DMS114 treated with DMSO at 0.1 percent for 48 hours (cell line): ENCODE measurements at regions not wholly inside any gene's neighbourhood (a gene's known extent, or its start where the extent isn't known, plus 50 kb on each side); places are given as distances from the start of the nearest gene placed in this dataset.

Experiments
- DNase-seq: peaks from one replicate; lab custom pipeline; 2025; ENCODE audit not compliant: unreplicated experiment; lab: John Stamatoyannopoulos, UW

DNA sequence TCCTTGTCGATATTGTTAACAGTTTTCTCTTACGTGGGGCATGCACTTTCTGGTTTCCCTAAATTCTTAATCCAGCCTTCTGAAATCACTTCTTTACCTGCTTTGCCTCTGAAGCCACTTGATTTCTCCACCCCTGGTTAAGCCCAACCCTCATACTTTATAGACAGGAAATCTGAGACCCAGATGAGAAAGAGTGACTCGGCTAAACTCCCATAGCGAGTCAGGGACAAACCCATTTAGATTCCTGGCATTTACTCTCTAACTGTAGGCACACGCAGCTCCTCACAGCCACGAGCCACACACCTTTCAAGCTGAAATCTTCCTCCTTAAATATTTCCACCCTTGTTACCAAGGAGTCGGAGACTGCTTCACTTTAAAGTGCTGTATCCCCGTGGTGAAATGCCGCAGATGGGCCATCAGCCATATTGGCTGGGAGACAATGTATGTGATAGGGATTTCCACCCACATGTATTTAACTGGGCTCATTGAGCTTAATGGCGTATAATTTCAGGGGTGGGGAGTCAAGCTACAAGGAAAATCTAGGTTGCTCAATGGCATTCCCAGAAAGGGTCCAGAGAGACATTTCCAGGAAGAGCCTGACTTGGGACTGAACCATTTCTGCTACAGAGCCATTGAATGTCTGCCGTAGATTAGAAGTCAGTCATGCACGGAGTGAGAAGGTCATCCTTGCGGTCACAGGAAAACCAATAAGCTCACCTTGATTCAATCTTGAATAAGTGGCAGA lies 49.9 kb upstream of the GRK3 start:
- DNase-seq: no peak
